ENCODE measurements at regions not wholly inside any gene's neighbourhood (a gene's known extent, or its start where the extent isn't known, plus 50 kb on each side); places are given as distances from the start of the nearest gene placed in this dataset.
A peak's percentile ranks its signal among the peaks of the same experiment; 100 is the strongest.

GRCh38 chr3:102087236-102087635 is 237.9 kb downstream of the NFKBIZ start:
- no peak for DNase-seq

GRCh38 chr3:102089239-102089638 is 239.9 kb downstream of the NFKBIZ start:
- no peak for DNase-seq

- DNase-seq: no peak
Observed at GRCh38 chr3:102089904-102090720, 240.8 kb downstream of the NFKBIZ start.

- DNase-seq: no peak
Observed at GRCh38 chr3:102090721-102091045, 241.4 kb downstream of the NFKBIZ start.

GRCh38 chr3:102091358-102091757 is 242.0 kb downstream of the NFKBIZ start:
- no peak for DNase-seq

GRCh38 chr3:102092617-102093466 is 243.5 kb downstream of the NFKBIZ start:
- DNase-seq: no peak

- no peak for DNase-seq
Observed at GRCh38 chr3:102094506-102094905, 245.2 kb downstream of the NFKBIZ start.

- DNase-seq: no peak
Observed at GRCh38 chr3:102095383-102095782, 246.1 kb downstream of the NFKBIZ start.

GRCh38 chr3:102096066-102096465 is 246.8 kb downstream of the NFKBIZ start:
- no peak for DNase-seq

GRCh38 chr3:102098130-102098885 is 249.0 kb downstream of the NFKBIZ start:
- no peak for DNase-seq

- DNase-seq: no peak
Observed at GRCh38 chr3:102099913-102100312, 250.6 kb downstream of the NFKBIZ start.

GRCh38 chr3:102102394-102102793 is 253.1 kb downstream of the NFKBIZ start:
- no peak for DNase-seq

- DNase-seq: no peak
Observed at GRCh38 chr3:102104033-102104432, 254.7 kb downstream of the NFKBIZ start.

- DNase-seq: no peak
Observed at GRCh38 chr3:102105193-102105592, 255.9 kb downstream of the NFKBIZ start.

- no peak for DNase-seq
Observed at GRCh38 chr3:102106416-102107097, 257.2 kb downstream of the NFKBIZ start.

- DNase-seq: no peak
Observed at GRCh38 chr3:102112704-102113230, 263.5 kb downstream of the NFKBIZ start.

- DNase-seq: no peak
Observed at GRCh38 chr3:102113421-102114041, 264.2 kb downstream of the NFKBIZ start.

GRCh38 chr3:102114264-102114979 is 265.1 kb downstream of the NFKBIZ start:
- no peak for DNase-seq

GRCh38 chr3:102122527-102122926 is 273.2 kb downstream of the NFKBIZ start:
- no peak for DNase-seq

GRCh38 chr3:102123590-102124190 is 274.4 kb downstream of the NFKBIZ start:
- no peak for DNase-seq

- DNase-seq: peak; percentile 10
Observed at GRCh38 chr3:102124282-102124681, 275.0 kb downstream of the NFKBIZ start.

Data from MV-4-11 (cell line).